Pancreas (tissue), 10 donors: ENCODE measurements at regions not wholly inside any gene's neighbourhood (a gene's known extent, or its start where the extent isn't known, plus 50 kb on each side); places are given as distances from the start of the nearest gene placed in this dataset.

Experiments
- ATAC-seq, 4 donors: fragments of 200-7000 bp; cut with Tn5 transposase; one replicate each; pipeline versions ENCODE4 v1.8.0 to v1.9.1; 2020; ENCODE audit warnings: mild to moderate bottlenecking in 4 of 4, moderate library complexity in 4 of 4
- DNase-seq, 6 donors: peaks; one replicate each; pipeline ENCODE4 v3.0.0-alpha.2; 2020
- FAIRE-seq: peaks from 2 replicates; lab custom pipeline; 2012; peaks lifted over from hg19 to GRCh38; lab: Jason Lieb, UNC
- H3K27ac ChIP-seq, 4 donors: fragments of 200-600 bp; sonication (generic); 1 replicate in 3 of 4; 2 replicates in 1 of 4; pipeline versions ENCODE4 v1.5.0 to v1.8.0; 2020
- H3K27me3 ChIP-seq, 4 donors: fragments of 200-600 bp; one replicate each; pipeline ENCODE4 v1.8.0; 2021
- H3K36me3 ChIP-seq, 3 donors: fragments of 200-600 bp; sonication (generic) in 1 of 3; one replicate each; pipeline versions ENCODE4 v1.5.0 to v1.8.0; 2020 to 2021
- H3K4me1 ChIP-seq, 3 donors: fragments of 200-600 bp; one replicate each; pipeline ENCODE4 v1.8.0; 2021
- H3K4me3 ChIP-seq, 4 donors: fragments of 200-600 bp; sonication (generic) in 2 of 4; one replicate each; pipeline versions ENCODE4 v1.5.0 to v1.8.0; 2020 to 2021
- H3K9me3 ChIP-seq, 4 donors: fragments of 200-600 bp; one replicate each; pipeline ENCODE4 v1.8.0; 2021
- CTCF ChIP-seq, 4 donors: fragments of 200-600 bp; sonication (generic) in 3 of 4; IDR thresholded peaks; one replicate each; pipeline versions ENCODE4 v1.5.0 to v1.8.0; 2021; ENCODE audit warnings: antibody characterized with exemption in 4 of 4
- WGBS, 2 donors: extraction: QIAGEN DNeasy Blood & Tissue Kit; methylation state at CpG; one replicate each; pipeline ENCODE4 v1.1.7; 2013; 5-methylcytosine and 5-hydroxymethylcytosine counted together
- intact Hi-C, 3 donors: fragments of 100-400 bp; cut with DNase I; formaldehyde crosslinking; loops; one replicate each; pipeline versions ENCODE4 v1.11.1 to v1.14.2; 2022
- donor health status: healthy with polysubstance abuse.
- donor health status: DM: no; HTN: no; CAD: no; lungs with moderate emphysema.
- donor health status: DM: no; HTN: no; CAD: no.
- donor health status: control.
- donor health status: control.
- donor health status: Bipolar disorder and iron deficiency.
- donor health status: DM: yes; HTN: yes; CAD: no.
- donor health status: DM: no; HTN: no; CAD: no.
- donor health status: DM: no; HTN: no; CAD: no.
- donor health status: DM: yes; HTN: yes; CAD: no.

GRCh38 chr6:169854083-169854725 is 102.8 kb downstream of the ERMARD start:
- H3K4me1 ChIP-seq: no peaks in the 10 kb centered on the region
- WGBS, 2 donors: 90 to 97% methylated on average over 12 of the region's 12 CpGs
- FAIRE-seq (no peak), ATAC-seq (no peak), DNase-seq (no peak)
- intact Hi-C loops: no loop called here
- no peak overlapping the region for H3K4me3 ChIP-seq
- H3K9me3 ChIP-seq: no peaks in the 10 kb centered on the region
- no peak overlapping the region for H3K27ac ChIP-seq
- H3K36me3 ChIP-seq: no peaks in the 10 kb centered on the region
- TF ChIP-seq CTCF (IDR thresholded peaks at IDR 0.05): no peak
- H3K27me3 ChIP-seq: no peaks in the 10 kb centered on the region

GRCh38 chr6:169853196-169854082 is 102.0 kb downstream of the ERMARD start:
- no peak for TF ChIP-seq CTCF (IDR thresholded peaks at IDR 0.05)
- DNase-seq: no peak
- WGBS, 2 donors: 85 to 90% methylated on average over 19 to 20 of the region's 20 CpGs
- Histone ChIP-seq H3K4me1 (no peaks in the 10 kb centered on the region), H3K4me3 (no peak overlapping the region), H3K27me3 (no peaks in the 10 kb centered on the region), H3K36me3 (no peaks in the 10 kb centered on the region), H3K27ac (no peak overlapping the region), H3K9me3 (no peaks in the 10 kb centered on the region)
- FAIRE-seq: no peak
- no peak for ATAC-seq
- intact Hi-C loops: no loop called here

- FAIRE-seq (no peak), ATAC-seq (no peak), DNase-seq (no peak)
- Histone ChIP-seq H3K36me3 (no peaks in the 10 kb centered on the region), H3K9me3 (no peaks in the 10 kb centered on the region), H3K4me3 (no peak overlapping the region), H3K27ac (no peak overlapping the region), H3K27me3 (no peaks in the 10 kb centered on the region), H3K4me1 (no peaks in the 10 kb centered on the region)
- TF ChIP-seq CTCF (IDR thresholded peaks at IDR 0.05): no peak
- intact Hi-C loops: no loop called here
- WGBS, 2 donors: 81 to 86% methylated on average over 5 of the region's 5 CpGs
Observed at GRCh38 chr6:169852504-169853195, 101.2 kb downstream of the ERMARD start.

DNA sequence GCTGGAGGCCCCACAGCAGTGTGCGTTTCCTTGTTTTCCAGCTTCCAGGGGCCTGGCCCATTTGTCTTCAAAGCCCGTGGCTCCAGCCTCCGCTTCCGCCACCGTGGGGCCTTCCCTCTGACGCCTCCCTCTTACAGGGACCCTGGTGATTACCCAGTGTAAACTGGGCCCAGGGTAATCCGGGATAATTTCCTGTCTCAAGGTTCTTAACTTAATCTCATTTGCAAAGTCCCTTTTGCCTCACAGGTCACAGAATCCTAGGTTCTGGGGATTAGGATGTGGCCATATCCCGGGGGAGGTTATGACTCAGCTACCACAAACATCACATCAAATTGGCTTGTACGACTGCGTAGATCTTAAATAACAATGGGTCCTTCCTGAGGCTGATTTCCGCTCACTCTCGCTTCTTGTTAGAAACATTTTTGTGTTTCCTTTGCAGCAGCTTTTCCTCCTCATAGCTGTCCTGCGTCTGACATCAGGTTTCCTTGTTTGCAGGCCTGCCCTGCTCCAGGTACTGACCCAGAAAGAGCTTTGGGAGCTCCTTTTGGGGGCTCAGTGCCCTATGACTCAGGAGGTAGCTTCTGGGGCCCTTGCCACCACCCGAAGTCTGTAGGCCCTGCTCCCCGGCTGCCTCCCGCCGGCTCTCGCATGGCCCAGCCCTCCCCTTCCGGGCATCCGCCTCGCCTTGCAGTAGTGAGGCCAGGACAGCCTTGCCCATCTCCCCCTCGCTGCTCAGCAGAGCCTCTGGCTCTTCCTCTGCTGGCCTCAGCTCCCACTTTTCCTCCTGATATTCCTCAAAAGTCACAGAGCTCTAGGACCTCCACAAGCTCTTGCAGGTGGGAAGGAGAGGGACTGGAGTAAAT is 100.5 kb downstream of the ERMARD start:
- FAIRE-seq: no peak
- Histone ChIP-seq H3K9me3 (no peaks in the 10 kb centered on the region), H3K36me3 (no peaks in the 10 kb centered on the region), H3K4me1 (no peaks in the 10 kb centered on the region), H3K27ac (no peak overlapping the region), H3K4me3 (no peak overlapping the region), H3K27me3 (no peaks in the 10 kb centered on the region)
- peak in 1 of 6 donors; percentile 45 for DNase-seq
- 82 to 84% methylated on average over 20 to 22 of the region's 22 CpGs for WGBS, 2 donors
- no peak for ATAC-seq
- intact Hi-C loops: no loop called here
- TF ChIP-seq CTCF (IDR thresholded peaks at IDR 0.05): no peak
